Activated CD4-positive, alpha-beta memory T cell treated with anti-CD3 and anti-CD28 coated beads for 36 hours (primary cell): ENCODE measurements at regions not wholly inside any gene's neighbourhood (a gene's known extent, or its start where the extent isn't known, plus 50 kb on each side); places are given as distances from the start of the nearest gene placed in this dataset.

ENCODE experiments used
- CTCF ChIA-PET: fragments of 350-600 bp; sonication (Branson Sonifier 250); formaldehyde crosslinking; loops from one replicate; lab custom pipeline; 2021; ENCODE audit warnings: antibody characterized with exemption, inconsistent platforms; lab: Charles Lee
- POLR2A ChIA-PET: fragments of 350-600 bp; sonication (Branson Sonifier 250); formaldehyde crosslinking; loops from one replicate; lab custom pipeline; 2021; ENCODE audit warnings: antibody characterized with exemption; lab: Charles Lee
- DNase-seq: peaks from one replicate; pipeline ENCODE4 v3.0.0-alpha.2; 2020
- H3K27ac Mint-ChIP-seq: one replicate; pipeline ENCODE4 v1.8.0; 2021; ENCODE audit warnings: mixed read lengths
- H3K27me3 Mint-ChIP-seq: one replicate; pipeline ENCODE4 v1.8.0; 2021; ENCODE audit warnings: mixed read lengths
- H3K36me3 Mint-ChIP-seq: one replicate; pipeline ENCODE4 v1.8.0; 2021; ENCODE audit warnings: mixed read lengths
- H3K4me1 Mint-ChIP-seq: one replicate; pipeline ENCODE4 v1.8.0; 2021; ENCODE audit warnings: low read depth, mixed read lengths
- H3K4me3 Mint-ChIP-seq: one replicate; pipeline ENCODE4 v1.8.0; 2021; ENCODE audit warnings: mild to moderate bottlenecking, mixed read lengths
- H3K9me3 Mint-ChIP-seq: one replicate; pipeline ENCODE4 v1.8.0; 2021; ENCODE audit warnings: mixed read lengths
- intact Hi-C: fragments of 100-400 bp; cut with micrococcal nuclease; formaldehyde crosslinking; loops from one replicate; pipeline ENCODE4 v1.15.1; 2023

DNA sequence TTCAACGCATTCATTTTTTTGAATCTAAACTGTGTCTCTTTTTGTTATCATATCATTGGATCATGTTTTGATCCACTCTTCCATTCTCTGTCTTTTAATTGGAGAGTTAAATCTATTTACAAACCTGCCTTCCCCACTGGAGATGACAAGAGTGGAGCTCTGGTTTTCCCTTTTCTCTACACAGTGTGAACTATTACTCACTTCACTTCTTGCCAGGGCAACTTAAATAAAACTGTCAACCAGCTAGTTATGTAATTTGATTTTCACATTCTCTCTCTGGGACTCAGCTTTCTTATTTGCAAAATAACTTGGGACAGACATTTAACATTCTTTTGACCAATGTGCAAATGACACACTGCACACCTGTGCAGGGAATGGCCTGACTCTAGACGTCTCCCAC lies 230.8 kb upstream of the CST7 start:
- Mint-ChIP-seq H3K27ac (no peak overlapping the region), H3K27me3 (peaks cover 21% of the 10 kb centered on the region), H3K36me3 (no peaks in the 10 kb centered on the region), H3K4me1 (no peaks in the 10 kb centered on the region), H3K9me3 (peaks cover 11% of the 10 kb centered on the region), H3K4me3 (no peak overlapping the region)
- POLR2A ChIA-PET = no interaction called here
- DNase-seq = no peak
- intact Hi-C loops = no loop called here
- CTCF ChIA-PET = no interaction called here

DNA sequence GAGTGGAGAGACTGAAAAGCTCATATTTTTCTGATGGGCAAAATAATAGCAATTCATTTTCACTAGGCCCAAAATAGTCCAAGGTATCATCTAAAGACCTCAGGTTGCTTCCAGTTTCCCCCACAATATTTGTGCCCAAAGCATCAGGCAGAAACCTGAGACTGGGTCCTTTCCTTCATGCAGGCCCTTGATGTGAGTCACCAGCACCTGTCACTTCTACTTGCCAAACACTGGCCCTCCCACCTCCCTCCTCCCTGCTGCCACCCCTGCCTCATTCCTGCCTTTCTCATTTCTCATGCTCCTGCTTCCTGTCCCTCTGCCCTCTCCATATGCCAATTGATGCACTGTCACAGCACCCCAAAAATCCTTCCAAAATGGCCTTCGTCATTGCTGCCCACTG lies 230.4 kb upstream of the CST7 start:
- DNase-seq = no peak
- intact Hi-C loops = no loop called here
- Mint-ChIP-seq H3K4me3 (no peak overlapping the region), H3K27me3 (peaks cover 24% of the 10 kb centered on the region), H3K9me3 (peaks cover 7% of the 10 kb centered on the region), H3K4me1 (no peaks in the 10 kb centered on the region), H3K27ac (no peak overlapping the region), H3K36me3 (no peaks in the 10 kb centered on the region)
- ChIA-PET CTCF (no interaction called here), POLR2A (no interaction called here)

DNA sequence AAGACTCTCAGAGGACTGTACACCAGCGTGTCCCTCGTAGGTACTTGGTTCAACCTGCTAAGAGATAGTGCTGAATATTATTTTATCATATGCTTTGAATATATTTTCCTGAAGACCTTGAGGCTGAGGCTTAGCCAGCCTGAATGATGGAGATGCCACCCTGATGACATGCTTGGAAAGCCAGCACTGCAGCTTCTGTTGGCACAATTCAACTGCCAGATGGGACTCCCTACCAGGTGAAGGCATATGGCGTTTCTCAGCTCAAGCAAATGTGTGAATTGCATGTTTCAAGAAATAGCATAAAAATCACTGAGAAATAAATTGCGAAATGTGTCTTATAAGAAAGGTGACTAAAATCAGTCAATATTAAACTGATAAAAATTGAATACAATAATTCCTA lies 228.1 kb upstream of the CST7 start:
- CTCF ChIA-PET = no interaction called here
- H3K27ac Mint-ChIP-seq = no peak overlapping the region
- DNase-seq = no peak
- no peaks in the 10 kb centered on the region for H3K9me3 Mint-ChIP-seq
- H3K4me1 Mint-ChIP-seq = no peaks in the 10 kb centered on the region
- intact Hi-C loops = no loop called here
- H3K27me3 Mint-ChIP-seq = peaks cover 22% of the 10 kb centered on the region
- POLR2A ChIA-PET = no interaction called here
- no peak overlapping the region for H3K4me3 Mint-ChIP-seq
- H3K36me3 Mint-ChIP-seq = no peaks in the 10 kb centered on the region

DNA sequence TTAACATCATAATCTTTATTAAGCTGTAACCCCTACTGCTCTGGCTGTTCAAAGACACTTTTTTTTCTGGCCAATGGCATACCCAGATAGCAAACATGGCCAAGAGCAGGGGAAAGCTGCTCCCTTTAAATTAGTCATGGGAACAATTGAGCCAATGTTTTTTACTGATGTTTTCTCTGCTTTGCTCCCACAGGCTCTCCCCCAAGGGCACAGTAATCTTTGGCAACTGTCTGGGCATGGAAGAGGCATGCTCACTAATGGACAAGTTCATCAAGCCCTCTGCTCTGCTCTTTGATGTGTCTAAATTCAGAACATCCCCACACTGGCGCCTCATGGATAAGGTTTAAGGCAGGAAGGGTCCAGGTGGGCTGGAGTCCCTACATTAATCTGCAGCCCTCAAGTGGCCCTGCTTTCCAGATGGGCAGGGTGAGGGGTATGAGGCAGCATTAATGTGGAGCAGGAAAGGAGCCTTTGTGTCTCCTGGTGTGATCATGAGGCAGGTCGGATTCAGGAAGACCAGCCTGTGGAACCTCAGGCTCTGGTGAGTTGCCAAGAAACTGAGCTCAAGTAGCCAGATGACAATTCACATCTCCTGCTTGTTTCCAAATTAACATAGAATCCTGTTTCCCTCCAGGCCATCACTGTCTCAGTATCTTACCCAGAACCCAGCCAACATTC lies 227.0 kb upstream of the CST7 start:
- no peak overlapping the region for H3K4me3 Mint-ChIP-seq
- ChIA-PET CTCF (no interaction called here), POLR2A (no interaction called here)
- DNase-seq = no peak
- no peaks in the 10 kb centered on the region for H3K9me3 Mint-ChIP-seq
- peaks cover 22% of the 10 kb centered on the region for H3K27me3 Mint-ChIP-seq
- intact Hi-C loops = no loop called here
- no peaks in the 10 kb centered on the region for H3K4me1 Mint-ChIP-seq
- H3K36me3 Mint-ChIP-seq = no peaks in the 10 kb centered on the region
- H3K27ac Mint-ChIP-seq = no peak overlapping the region

DNA sequence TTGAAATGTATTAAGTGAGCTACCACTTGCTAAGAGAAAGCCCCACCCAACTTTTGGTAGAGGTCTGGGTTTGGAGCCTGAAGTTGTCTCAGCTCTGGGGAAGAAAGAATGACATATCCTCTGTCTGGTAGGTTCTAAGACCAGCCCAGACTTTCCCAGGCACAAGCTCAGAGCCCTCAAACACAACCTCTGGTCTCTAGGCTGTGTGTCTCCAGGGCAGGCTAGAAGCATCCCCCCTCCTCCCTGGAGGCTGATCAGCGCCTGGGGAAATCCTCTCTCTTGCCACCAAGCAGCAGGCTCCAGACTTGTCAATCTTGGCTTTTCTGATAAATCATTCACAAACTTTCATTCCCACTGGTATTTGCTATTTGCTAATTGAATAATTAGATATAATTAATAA lies 226.5 kb upstream of the CST7 start:
- no peak for DNase-seq
- POLR2A ChIA-PET = no interaction called here
- H3K27ac Mint-ChIP-seq = no peak overlapping the region
- H3K36me3 Mint-ChIP-seq = no peaks in the 10 kb centered on the region
- no peaks in the 10 kb centered on the region for H3K4me1 Mint-ChIP-seq
- CTCF ChIA-PET = no interaction called here
- H3K4me3 Mint-ChIP-seq = no peak overlapping the region
- no peaks in the 10 kb centered on the region for H3K9me3 Mint-ChIP-seq
- intact Hi-C loops = no loop called here
- peaks cover 21% of the 10 kb centered on the region for H3K27me3 Mint-ChIP-seq

DNA sequence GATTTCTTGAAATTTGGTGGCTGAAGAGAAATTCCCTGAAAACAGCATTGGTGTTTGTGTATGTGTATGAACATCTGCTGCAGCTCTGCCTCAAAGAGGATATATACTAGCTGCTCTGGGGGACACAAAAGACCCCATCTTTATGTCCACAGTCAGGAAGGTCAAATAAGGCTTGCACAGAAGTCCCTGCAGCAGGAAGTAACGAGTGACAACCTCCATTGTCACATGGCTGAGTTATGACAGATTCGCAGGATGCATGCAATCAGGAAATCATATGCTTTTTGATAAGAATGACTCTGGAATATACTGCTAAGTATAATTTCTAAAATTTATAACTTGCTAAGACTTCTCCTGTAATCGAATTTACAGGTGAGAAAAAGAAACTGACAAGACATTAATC lies 225.9 kb upstream of the CST7 start:
- CTCF ChIA-PET = no interaction called here
- H3K36me3 Mint-ChIP-seq = no peaks in the 10 kb centered on the region

DNA sequence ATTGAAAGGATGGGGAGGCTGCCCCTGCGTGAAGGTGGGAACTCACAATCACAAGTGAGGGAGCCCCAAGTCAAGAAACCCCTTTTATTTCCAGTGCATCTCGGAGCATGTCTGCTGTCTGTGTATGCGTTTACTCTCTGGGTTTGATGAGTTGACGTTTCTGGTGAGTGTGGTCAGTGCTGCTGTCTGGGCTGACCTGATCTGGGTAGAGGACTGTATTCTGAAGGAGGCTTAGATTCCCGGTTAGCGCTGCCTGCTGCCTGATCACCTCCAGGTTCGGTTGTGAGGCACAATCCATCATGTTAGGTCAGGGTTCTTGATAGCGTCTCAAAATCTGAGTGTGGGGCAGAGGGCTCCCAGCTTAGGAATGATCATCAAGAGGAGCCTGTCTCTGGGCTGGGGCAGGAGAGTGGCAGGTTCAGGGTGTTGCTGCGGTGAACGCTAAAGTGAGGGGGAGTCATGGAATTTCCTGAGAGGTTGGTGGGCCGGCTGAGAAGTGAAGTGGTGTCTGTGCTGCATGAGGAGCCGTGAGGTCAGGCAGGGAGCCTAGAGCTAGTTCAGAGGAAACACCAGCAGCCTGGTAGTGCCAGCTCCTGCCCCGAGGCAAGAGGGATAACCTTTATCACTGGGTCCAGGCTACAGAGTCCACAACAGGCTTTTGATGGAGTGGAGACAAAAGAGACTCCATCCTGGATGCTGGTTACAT lies 225.3 kb upstream of the CST7 start:
- DNase-seq = no peak
- no peaks in the 10 kb centered on the region for H3K36me3 Mint-ChIP-seq
- POLR2A ChIA-PET = no interaction called here
- H3K27ac Mint-ChIP-seq = no peak overlapping the region
- H3K27me3 Mint-ChIP-seq = peaks cover 19% of the 10 kb centered on the region
- no peak overlapping the region for H3K4me3 Mint-ChIP-seq
- CTCF ChIA-PET = no interaction called here
- intact Hi-C loops = no loop called here
- H3K9me3 Mint-ChIP-seq = no peaks in the 10 kb centered on the region
- no peaks in the 10 kb centered on the region for H3K4me1 Mint-ChIP-seq

More for the DNA sequence above, 225.9 kb upstream of the CST7 start:
- H3K4me1 Mint-ChIP-seq = no peaks in the 10 kb centered on the region
- intact Hi-C loops = no loop called here
- POLR2A ChIA-PET = no interaction called here
- H3K9me3 Mint-ChIP-seq = no peaks in the 10 kb centered on the region
- peaks cover 20% of the 10 kb centered on the region for H3K27me3 Mint-ChIP-seq
- H3K27ac Mint-ChIP-seq = no peak overlapping the region
- DNase-seq = no peak
- no peak overlapping the region for H3K4me3 Mint-ChIP-seq

DNA sequence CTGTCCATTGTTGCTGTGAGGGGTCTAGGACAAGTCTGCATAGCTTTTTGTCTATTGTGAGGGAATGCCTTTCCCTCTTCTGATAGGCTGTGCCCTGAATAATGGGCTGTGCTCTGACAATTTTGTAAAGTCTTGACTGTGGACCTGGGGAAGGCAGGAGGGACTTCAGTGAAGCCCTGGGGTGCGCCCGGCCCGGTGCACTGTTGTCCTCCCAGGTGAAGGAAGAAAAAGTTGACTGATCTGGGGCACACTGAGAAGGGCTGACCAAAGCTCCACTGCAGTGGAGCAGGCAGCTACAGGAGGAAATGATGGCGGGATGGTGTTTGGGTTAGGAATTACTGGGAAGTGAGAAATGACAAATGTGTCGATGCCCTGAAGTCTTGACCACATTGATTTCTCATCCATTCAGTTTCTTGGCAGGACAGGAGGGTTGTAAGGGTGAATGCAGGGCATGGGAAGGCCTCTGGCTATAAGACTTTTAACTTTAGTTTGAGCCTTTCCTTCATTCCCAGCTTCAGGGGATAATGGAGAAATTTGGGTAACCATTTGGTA lies 224.0 kb upstream of the CST7 start:
- Mint-ChIP-seq H3K27me3 (peaks cover 15% of the 10 kb centered on the region), H3K9me3 (no peaks in the 10 kb centered on the region), H3K27ac (no peak overlapping the region), H3K4me3 (no peak overlapping the region), H3K36me3 (no peaks in the 10 kb centered on the region), H3K4me1 (no peaks in the 10 kb centered on the region)
- intact Hi-C loops = no loop called here
- CTCF ChIA-PET = no interaction called here
- POLR2A ChIA-PET = no interaction called here
- DNase-seq = no peak

DNA sequence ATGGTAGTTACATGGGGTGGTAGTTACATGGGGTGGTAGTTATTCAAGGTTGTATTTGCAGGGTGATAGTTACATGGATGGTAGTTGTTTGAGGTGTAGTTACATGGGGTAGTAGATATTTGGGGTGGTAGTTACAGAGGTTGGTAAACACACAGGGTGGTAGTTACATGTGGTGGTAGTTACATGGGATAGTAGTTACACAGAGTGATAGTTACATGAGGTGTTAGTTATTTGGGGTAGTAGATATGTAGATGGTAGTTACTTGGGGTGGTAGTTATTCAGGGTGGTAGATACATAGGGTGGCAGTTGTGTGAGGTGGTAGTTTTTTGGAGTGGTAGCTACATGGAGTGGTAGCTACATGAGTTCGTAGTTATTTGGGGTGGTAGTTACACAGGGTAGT lies 221.3 kb upstream of the CST7 start:
- CTCF ChIA-PET = no interaction called here
- DNase-seq = no peak
- Mint-ChIP-seq H3K9me3 (no peaks in the 10 kb centered on the region), H3K27me3 (peaks cover 6% of the 10 kb centered on the region), H3K36me3 (no peaks in the 10 kb centered on the region), H3K4me3 (no peak overlapping the region), H3K4me1 (no peaks in the 10 kb centered on the region), H3K27ac (no peak overlapping the region)
- intact Hi-C loops = no loop called here
- POLR2A ChIA-PET = no interaction called here

DNA sequence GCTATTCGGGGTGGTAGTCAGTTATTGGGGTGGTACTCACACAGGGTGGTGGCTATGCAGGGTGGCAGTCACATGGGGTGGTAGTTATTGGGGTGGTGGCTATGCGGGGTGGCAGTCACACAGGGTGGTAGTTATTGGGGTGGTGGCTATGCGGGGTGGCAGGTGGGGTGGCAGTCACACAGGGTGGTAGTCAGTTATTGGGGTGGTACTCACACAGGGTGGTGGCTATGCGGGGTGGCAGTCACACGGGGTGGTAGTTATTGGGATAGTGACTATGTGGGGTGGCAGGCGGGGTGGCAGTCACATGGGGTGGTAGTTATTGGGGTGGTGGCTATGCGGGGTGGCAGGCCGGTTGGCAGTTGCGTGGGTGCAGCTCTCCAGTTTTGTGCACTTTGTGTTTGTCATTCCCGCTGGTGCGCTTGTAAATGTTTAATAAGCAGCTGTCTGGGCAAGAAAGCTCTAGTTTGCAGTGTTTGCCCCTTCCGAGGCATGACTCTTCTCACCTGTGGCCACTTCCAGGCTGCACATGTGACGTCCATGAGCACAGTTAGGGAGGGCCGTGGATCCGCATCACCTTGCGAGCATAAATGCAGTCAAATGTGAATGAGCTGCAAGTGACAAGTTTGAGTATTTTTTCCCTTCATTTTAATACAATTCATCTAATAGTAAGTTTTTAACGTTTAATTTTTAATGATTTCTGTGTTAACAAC lies 219.0 kb upstream of the CST7 start:
- intact Hi-C loops = no loop called here
- CTCF ChIA-PET = no interaction called here
- no peak overlapping the region for H3K27ac Mint-ChIP-seq
- no peaks in the 10 kb centered on the region for H3K27me3 Mint-ChIP-seq
- no peaks in the 10 kb centered on the region for H3K9me3 Mint-ChIP-seq
- no peaks in the 10 kb centered on the region for H3K36me3 Mint-ChIP-seq
- POLR2A ChIA-PET = no interaction called here
- no peak for DNase-seq
- no peaks in the 10 kb centered on the region for H3K4me1 Mint-ChIP-seq
- H3K4me3 Mint-ChIP-seq = no peak overlapping the region

DNA sequence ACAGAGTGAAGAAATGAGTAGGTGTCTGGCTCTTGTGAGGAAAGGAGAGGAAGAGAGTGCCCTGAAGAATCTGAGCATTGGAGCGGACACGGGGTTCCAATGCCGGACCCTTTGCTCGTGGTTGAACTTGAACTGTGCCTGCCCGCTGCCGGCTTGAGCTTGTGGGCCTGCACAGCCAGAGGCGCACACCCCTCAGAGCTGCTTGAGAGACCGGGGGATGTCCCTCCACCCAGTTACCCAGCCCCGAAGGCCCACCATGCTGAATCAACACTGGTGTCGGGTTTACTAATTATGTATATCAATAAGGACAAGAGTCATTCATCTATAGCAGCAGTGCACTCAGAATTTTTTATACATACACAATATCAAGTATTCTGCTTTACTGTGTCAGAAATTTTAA lies 218.3 kb upstream of the CST7 start:
- no peaks in the 10 kb centered on the region for H3K27me3 Mint-ChIP-seq
- H3K27ac Mint-ChIP-seq = no peak overlapping the region
- intact Hi-C loops = no loop called here
- H3K4me3 Mint-ChIP-seq = no peak overlapping the region
- CTCF ChIA-PET = no interaction called here
- no peaks in the 10 kb centered on the region for H3K9me3 Mint-ChIP-seq
- DNase-seq = no peak
- POLR2A ChIA-PET = no interaction called here
- H3K4me1 Mint-ChIP-seq = no peaks in the 10 kb centered on the region
- no peaks in the 10 kb centered on the region for H3K36me3 Mint-ChIP-seq

DNA sequence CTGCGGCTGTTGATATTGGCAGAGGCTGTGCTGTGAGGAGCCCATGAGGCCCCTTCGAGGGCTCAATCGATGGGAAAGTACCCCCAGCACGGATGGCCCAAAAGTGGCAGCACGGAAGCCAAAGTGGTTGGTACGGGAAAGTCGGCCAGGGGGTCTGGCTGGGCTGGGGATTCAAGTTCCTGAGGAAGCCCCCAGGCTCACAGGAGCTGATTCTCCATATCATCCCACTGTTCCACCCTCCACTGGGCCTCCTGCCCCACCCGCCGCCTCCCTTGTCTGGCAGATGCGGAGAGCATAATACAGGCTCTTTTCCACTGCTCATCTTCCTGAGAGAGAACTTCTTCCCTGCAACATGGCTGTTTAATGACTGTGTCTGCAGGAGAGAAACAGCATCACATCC lies 217.8 kb upstream of the CST7 start:
- H3K4me3 Mint-ChIP-seq = no peak overlapping the region
- POLR2A ChIA-PET = no interaction called here
- no peak for DNase-seq
- intact Hi-C loops = no loop called here
- H3K4me1 Mint-ChIP-seq = no peaks in the 10 kb centered on the region
- CTCF ChIA-PET = no interaction called here
- H3K36me3 Mint-ChIP-seq = no peaks in the 10 kb centered on the region
- H3K27ac Mint-ChIP-seq = no peak overlapping the region
- H3K9me3 Mint-ChIP-seq = no peaks in the 10 kb centered on the region
- H3K27me3 Mint-ChIP-seq = no peaks in the 10 kb centered on the region
